ENCODE measurements at regions not wholly inside any gene's neighbourhood (a gene's known extent, or its start where the extent isn't known, plus 50 kb on each side); places are given as distances from the start of the nearest gene placed in this dataset.

GRCh38 chr16:66120656-66121055, 245.8 kb upstream of the CDH5 start:
- TF ChIP-seq SPI1 (IDR thresholded peaks at IDR 0.05; ENCODE audit: low read depth, low read length): no peak
- DNase-seq (ENCODE audit: insufficient read length, low spot score): no peak

GRCh38 chr16:66116163-66117002, 250.1 kb upstream of the CDH5 start:
- DNase-seq (ENCODE audit: insufficient read length, low spot score) (no peak), FAIRE-seq (no peak)
- TF ChIP-seq TAF1 (IDR thresholded peaks at IDR 0.05; ENCODE audit: low read depth, low read length) (no peak), PAX5 (IDR thresholded peaks at IDR 0.05; ENCODE audit: insufficient read depth, low read length, severe bottlenecking) (no peak), POLR2A (IDR thresholded peaks at IDR 0.05; ENCODE audit: low read depth, low read length) (no peak), POLR2AphosphoS5 (IDR thresholded peaks at IDR 0.05; ENCODE audit: low read depth, low read length) (no peak), POU2F2 (IDR thresholded peaks at IDR 0.05; ENCODE audit: low read depth, low read length) (no peak), SPI1 (IDR thresholded peaks at IDR 0.05; ENCODE audit: low read depth, low read length) (no peak)

More at GRCh38 chr16:66120656-66121055, 245.8 kb upstream of the CDH5 start:
- FAIRE-seq: no peak

- DNase-seq (ENCODE audit: insufficient read length, low spot score) (no peak), FAIRE-seq (no peak)
- TF ChIP-seq PAX5 (IDR thresholded peaks at IDR 0.05; ENCODE audit: insufficient read depth, low read length, severe bottlenecking): no peak
- no peak for TF ChIP-seq SPI1 (IDR thresholded peaks at IDR 0.05; ENCODE audit: low read depth, low read length)
- no peak for TF ChIP-seq POLR2A (IDR thresholded peaks at IDR 0.05; ENCODE audit: low read depth, low read length)
- TF ChIP-seq POU2F2 (IDR thresholded peaks at IDR 0.05; ENCODE audit: low read depth, low read length): no peak
- no peak for TF ChIP-seq TAF1 (IDR thresholded peaks at IDR 0.05; ENCODE audit: low read depth, low read length)
These were observed 251.1 kb upstream of the CDH5 start for GRCh38 chr16:66115373-66115772.

GRCh38 chr16:66113223-66113622, 253.3 kb upstream of the CDH5 start:
- TF ChIP-seq POU2F2 (IDR thresholded peaks at IDR 0.05; ENCODE audit: low read depth, low read length) (no peak), SPI1 (IDR thresholded peaks at IDR 0.05; ENCODE audit: low read depth, low read length) (no peak), POLR2A (IDR thresholded peaks at IDR 0.05; ENCODE audit: low read depth, low read length) (no peak), POLR2AphosphoS5 (IDR thresholded peaks at IDR 0.05; ENCODE audit: low read depth, low read length) (no peak), PAX5 (IDR thresholded peaks at IDR 0.05; ENCODE audit: insufficient read depth, low read length, severe bottlenecking) (no peak), TAF1 (IDR thresholded peaks at IDR 0.05; ENCODE audit: low read depth, low read length) (no peak)
- DNase-seq (ENCODE audit: insufficient read length, low spot score) (no peak), FAIRE-seq (no peak)

GRCh38 chr16:66109677-66110076, 256.8 kb upstream of the CDH5 start:
- no peak for FAIRE-seq
- TF ChIP-seq SPI1 (IDR thresholded peaks at IDR 0.05; ENCODE audit: low read depth, low read length) (no peak), TAF1 (IDR thresholded peaks at IDR 0.05; ENCODE audit: low read depth, low read length) (no peak), PAX5 (IDR thresholded peaks at IDR 0.05; ENCODE audit: insufficient read depth, low read length, severe bottlenecking) (no peak), POU2F2 (IDR thresholded peaks at IDR 0.05; ENCODE audit: low read depth, low read length) (no peak)

GRCh38 chr16:66107661-66108060, 258.8 kb upstream of the CDH5 start:
- TF ChIP-seq POU2F2 (IDR thresholded peaks at IDR 0.05; ENCODE audit: low read depth, low read length) (no peak), POLR2A (IDR thresholded peaks at IDR 0.05; ENCODE audit: low read depth, low read length) (no peak)
- DNase-seq (ENCODE audit: insufficient read length, low spot score) (no peak), FAIRE-seq (no peak)

More at GRCh38 chr16:66109677-66110076, 256.8 kb upstream of the CDH5 start:
- DNase-seq (ENCODE audit: insufficient read length, low spot score): no peak

- TF ChIP-seq PAX5 (IDR thresholded peaks at IDR 0.05; ENCODE audit: insufficient read depth, low read length, severe bottlenecking) (no peak), POLR2AphosphoS5 (IDR thresholded peaks at IDR 0.05; ENCODE audit: low read depth, low read length) (no peak), SPI1 (IDR thresholded peaks at IDR 0.05; ENCODE audit: low read depth, low read length) (no peak), TAF1 (IDR thresholded peaks at IDR 0.05; ENCODE audit: low read depth, low read length) (no peak), POLR2A (IDR thresholded peaks at IDR 0.05; ENCODE audit: low read depth, low read length) (no peak), POU2F2 (IDR thresholded peaks at IDR 0.05; ENCODE audit: low read depth, low read length) (no peak)
- FAIRE-seq: no peak
- DNase-seq (ENCODE audit: insufficient read length, low spot score): no peak
These were observed 263.3 kb upstream of the CDH5 start for GRCh38 chr16:66103211-66103610.

GRCh38 chr16:66099306-66099705, 267.2 kb upstream of the CDH5 start:
- FAIRE-seq (no peak), DNase-seq (ENCODE audit: insufficient read length, low spot score) (no peak)
- no peak for TF ChIP-seq PAX5 (IDR thresholded peaks at IDR 0.05; ENCODE audit: insufficient read depth, low read length, severe bottlenecking)
- TF ChIP-seq POLR2AphosphoS5 (IDR thresholded peaks at IDR 0.05; ENCODE audit: low read depth, low read length): no peak
- TF ChIP-seq SPI1 (IDR thresholded peaks at IDR 0.05; ENCODE audit: low read depth, low read length): no peak
- no peak for TF ChIP-seq POLR2A (IDR thresholded peaks at IDR 0.05; ENCODE audit: low read depth, low read length)
- TF ChIP-seq TAF1 (IDR thresholded peaks at IDR 0.05; ENCODE audit: low read depth, low read length): no peak
- TF ChIP-seq POU2F2 (IDR thresholded peaks at IDR 0.05; ENCODE audit: low read depth, low read length): no peak

GRCh38 chr16:66097751-66098150, 268.7 kb upstream of the CDH5 start:
- TF ChIP-seq TAF1 (IDR thresholded peaks at IDR 0.05; ENCODE audit: low read depth, low read length) (no peak), POLR2AphosphoS5 (IDR thresholded peaks at IDR 0.05; ENCODE audit: low read depth, low read length) (no peak), SPI1 (IDR thresholded peaks at IDR 0.05; ENCODE audit: low read depth, low read length) (no peak), PAX5 (IDR thresholded peaks at IDR 0.05; ENCODE audit: insufficient read depth, low read length, severe bottlenecking) (no peak), POLR2A (IDR thresholded peaks at IDR 0.05; ENCODE audit: low read depth, low read length) (no peak), POU2F2 (IDR thresholded peaks at IDR 0.05; ENCODE audit: low read depth, low read length) (no peak)
- FAIRE-seq (no peak), DNase-seq (ENCODE audit: insufficient read length, low spot score) (no peak)

- FAIRE-seq (no peak), DNase-seq (ENCODE audit: insufficient read length, low spot score) (no peak)
- TF ChIP-seq POLR2AphosphoS5 (IDR thresholded peaks at IDR 0.05; ENCODE audit: low read depth, low read length): no peak
- no peak for TF ChIP-seq POU2F2 (IDR thresholded peaks at IDR 0.05; ENCODE audit: low read depth, low read length)
- TF ChIP-seq POLR2A (IDR thresholded peaks at IDR 0.05; ENCODE audit: low read depth, low read length): no peak
- TF ChIP-seq TAF1 (IDR thresholded peaks at IDR 0.05; ENCODE audit: low read depth, low read length): no peak
These were observed 270.8 kb upstream of the CDH5 start for GRCh38 chr16:66095676-66096075.
